ENCODE measurements at regions not wholly inside any gene's neighbourhood (a gene's known extent, or its start where the extent isn't known, plus 50 kb on each side); places are given as distances from the start of the nearest gene placed in this dataset.

DNA sequence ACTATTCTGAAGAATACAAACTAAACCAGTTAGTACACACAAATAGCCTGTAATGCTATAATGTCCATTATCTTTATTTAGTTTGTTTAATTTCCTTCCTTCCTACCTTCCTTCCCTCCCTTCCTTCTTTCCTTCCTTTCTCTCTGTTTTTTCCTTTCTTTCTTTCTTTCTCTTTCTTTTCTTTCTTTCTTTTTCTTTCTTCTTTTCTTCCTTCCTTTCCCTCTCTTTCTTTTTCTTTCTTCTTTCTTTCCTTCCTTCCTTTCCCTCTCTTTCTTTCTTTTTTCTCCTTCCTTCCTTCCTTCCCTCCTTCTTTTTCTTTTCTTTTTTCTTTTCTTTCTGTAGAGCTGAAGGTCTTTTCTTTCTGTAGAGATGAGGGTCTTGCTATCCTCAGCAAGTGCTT is 131.2 kb downstream of the TMEM30B start:
- DNase-seq (ENCODE audit: low spot score) (no peak), ATAC-seq (ENCODE audit: insufficient number of reproducible peaks, low FRiP score, low read depth) (no peak)
- Histone ChIP-seq H3K4me1 (ENCODE audit: control insufficient read depth in 1 of 2, low read depth in 2 of 2) (peaks cover 34 to 87% of the 10 kb centered on the region in 2 donors), H3K27ac (peak overlapping the region; percentile 87 to 91), H3K4me3 (no peak overlapping the region), H3K36me3 (no peaks in the 10 kb centered on the region), H3K27me3 (replicated peaks; ENCODE audit: insufficient read depth) (no peaks in the 10 kb centered on the region), H3K9me3 (no peaks in the 10 kb centered on the region)
- TF ChIP-seq, protein P1, sequence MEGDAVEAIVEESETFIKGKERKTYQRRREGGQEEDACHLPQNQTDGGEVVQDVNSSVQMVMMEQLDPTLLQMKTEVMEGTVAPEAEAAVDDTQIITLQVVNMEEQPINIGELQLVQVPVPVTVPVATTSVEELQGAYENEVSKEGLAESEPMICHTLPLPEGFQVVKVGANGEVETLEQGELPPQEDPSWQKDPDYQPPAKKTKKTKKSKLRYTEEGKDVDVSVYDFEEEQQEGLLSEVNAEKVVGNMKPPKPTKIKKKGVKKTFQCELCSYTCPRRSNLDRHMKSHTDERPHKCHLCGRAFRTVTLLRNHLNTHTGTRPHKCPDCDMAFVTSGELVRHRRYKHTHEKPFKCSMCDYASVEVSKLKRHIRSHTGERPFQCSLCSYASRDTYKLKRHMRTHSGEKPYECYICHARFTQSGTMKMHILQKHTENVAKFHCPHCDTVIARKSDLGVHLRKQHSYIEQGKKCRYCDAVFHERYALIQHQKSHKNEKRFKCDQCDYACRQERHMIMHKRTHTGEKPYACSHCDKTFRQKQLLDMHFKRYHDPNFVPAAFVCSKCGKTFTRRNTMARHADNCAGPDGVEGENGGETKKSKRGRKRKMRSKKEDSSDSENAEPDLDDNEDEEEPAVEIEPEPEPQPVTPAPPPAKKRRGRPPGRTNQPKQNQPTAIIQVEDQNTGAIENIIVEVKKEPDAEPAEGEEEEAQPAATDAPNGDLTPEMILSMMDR (IDR thresholded peaks at IDR 0.05): no peak

DNA sequence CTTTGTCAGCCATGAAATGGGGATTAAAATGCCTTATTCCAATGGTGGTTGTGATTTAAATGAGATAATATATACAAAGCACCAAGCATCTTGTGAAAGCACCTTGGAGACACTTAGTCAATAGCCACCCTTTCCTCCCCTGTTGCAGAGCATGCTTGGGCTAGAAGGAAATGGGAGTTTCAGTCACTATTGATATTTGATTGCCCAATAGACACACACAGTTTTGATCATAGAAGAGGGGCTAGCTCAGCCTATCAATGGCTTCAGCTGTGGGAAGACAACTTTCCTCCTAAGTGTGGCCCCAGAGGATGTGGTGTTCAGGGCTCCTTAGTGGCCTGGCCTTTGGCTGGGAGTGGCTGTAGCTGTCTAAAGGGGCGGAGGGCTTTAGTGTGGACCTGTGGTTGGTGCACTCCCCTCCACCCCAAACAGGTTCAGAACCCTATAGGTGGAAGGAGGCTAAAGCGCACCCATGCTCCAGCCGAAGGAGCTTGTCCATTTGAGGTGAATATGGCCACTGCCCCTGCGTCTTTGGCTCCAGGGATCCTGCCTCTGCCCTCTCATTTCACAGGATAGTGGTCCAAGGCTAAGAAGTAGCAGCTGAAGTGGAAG is 132.3 kb downstream of the TMEM30B start:
- Histone ChIP-seq H3K27ac (peak overlapping the region; percentile 87 to 91), H3K9me3 (no peaks in the 10 kb centered on the region), H3K4me3 (no peak overlapping the region), H3K4me1 (ENCODE audit: control insufficient read depth in 1 of 2, low read depth in 2 of 2) (peaks cover 30 to 86% of the 10 kb centered on the region in 2 donors), H3K27me3 (replicated peaks; ENCODE audit: insufficient read depth) (no peaks in the 10 kb centered on the region), H3K36me3 (no peaks in the 10 kb centered on the region)
- ATAC-seq (ENCODE audit: insufficient number of reproducible peaks, low FRiP score, low read depth) (no peak), DNase-seq (ENCODE audit: low spot score) (no peak)
- TF ChIP-seq, protein P1 (IDR thresholded peaks at IDR 0.05): no peak

DNA sequence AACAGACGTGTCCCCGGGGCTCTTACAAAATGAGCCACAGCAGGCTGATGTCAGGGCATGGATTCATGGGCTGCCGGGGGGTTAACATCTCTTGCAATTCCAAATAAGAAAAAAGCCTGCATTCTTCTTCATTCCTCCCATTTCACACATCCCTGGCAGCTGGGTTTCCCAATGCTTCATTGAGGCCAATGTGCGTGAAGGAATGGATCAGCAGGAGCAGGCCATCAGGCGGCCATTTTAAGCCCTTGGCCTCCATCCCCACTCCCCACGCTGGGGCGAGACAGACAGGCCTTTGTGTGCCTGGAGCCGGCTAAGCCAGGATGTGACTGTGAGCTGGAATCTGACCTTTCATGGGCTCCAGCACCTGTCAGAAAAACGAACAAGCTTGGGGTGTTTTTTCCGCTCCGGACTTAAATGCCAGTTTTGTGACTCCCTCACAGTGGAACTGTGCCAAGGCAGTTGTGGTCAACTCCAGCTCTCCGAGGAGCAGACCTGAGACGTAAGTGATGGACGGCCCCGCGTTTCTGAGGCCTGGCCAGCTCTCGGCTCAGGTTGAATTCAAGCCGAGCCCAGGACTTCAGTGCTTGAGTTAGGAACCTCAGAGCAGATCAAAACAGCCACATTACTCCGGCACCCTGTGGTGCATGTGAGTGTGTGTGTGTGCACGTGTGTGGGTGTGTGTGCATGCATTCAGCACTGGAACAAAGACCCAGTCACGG is 133.1 kb downstream of the TMEM30B start:
- Histone ChIP-seq H3K27me3 (replicated peaks; ENCODE audit: insufficient read depth) (no peaks in the 10 kb centered on the region), H3K4me3 (no peak overlapping the region), H3K4me1 (ENCODE audit: control insufficient read depth in 1 of 2, low read depth in 2 of 2) (peaks cover 28 to 77% of the 10 kb centered on the region in 2 donors), H3K36me3 (no peaks in the 10 kb centered on the region), H3K9me3 (no peaks in the 10 kb centered on the region), H3K27ac (peak overlapping the region; percentile 87 to 91)
- peak; percentile 59 for DNase-seq (ENCODE audit: low spot score)
- no peak for ATAC-seq (ENCODE audit: insufficient number of reproducible peaks, low FRiP score, low read depth)
- TF ChIP-seq, protein P1 (IDR thresholded peaks at IDR 0.05): no peak

DNA sequence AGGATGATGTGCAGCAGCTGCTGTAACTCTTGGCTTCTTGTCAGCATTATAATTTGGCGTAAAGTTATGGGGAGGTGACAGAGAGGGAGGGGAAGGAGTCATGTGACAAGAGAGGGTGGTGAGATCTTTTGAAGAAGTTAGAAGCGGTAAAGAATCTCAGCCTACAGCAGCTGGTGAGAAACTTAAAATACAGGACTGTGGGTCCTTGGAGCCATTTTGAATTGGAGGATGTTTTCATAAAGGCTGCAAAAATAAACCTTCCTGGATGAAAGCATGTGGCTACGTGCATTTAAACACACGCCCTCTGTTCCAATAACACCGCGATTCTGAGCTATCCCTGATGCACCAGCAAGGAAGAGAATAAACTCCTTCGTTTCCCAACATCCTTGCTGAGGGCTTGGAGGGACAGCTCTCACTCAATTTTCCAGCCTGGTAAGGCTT is 133.7 kb downstream of the TMEM30B start:
- no peaks in the 10 kb centered on the region for H3K27me3 ChIP-seq (replicated peaks; ENCODE audit: insufficient read depth)
- H3K4me1 ChIP-seq (ENCODE audit: control insufficient read depth in 1 of 2, low read depth in 2 of 2): peaks cover 28 to 72% of the 10 kb centered on the region in 2 donors
- DNase-seq (ENCODE audit: low spot score) (no peak), ATAC-seq (ENCODE audit: insufficient number of reproducible peaks, low FRiP score, low read depth) (no peak)
- peak overlapping the region; percentile 87 to 91 for H3K27ac ChIP-seq
- TF ChIP-seq, protein P1 (IDR thresholded peaks at IDR 0.05): no peak
- no peak overlapping the region for H3K4me3 ChIP-seq
- no peaks in the 10 kb centered on the region for H3K36me3 ChIP-seq
- H3K9me3 ChIP-seq: no peaks in the 10 kb centered on the region

DNA sequence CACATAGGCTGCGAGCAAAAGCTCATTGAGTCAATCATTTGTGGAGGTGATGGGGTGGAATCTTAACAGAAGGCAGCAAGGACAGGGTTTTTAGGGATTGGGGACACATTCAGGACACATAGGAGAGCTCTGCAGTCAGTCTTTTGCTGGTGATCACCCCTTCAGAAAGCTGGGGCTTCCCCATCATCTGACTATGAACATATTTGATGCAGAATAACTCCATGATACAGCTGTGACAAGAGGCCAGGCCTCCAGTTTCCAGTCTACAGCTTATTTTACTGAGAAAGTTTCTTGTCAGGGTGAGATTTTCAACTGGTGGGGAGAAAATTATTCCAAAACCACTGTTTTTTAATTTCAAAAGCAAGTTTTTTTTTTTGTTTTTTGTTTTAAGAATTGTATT is 134.2 kb downstream of the TMEM30B start:
- Histone ChIP-seq H3K4me1 (ENCODE audit: control insufficient read depth in 1 of 2, low read depth in 2 of 2) (peaks cover 28 to 69% of the 10 kb centered on the region in 2 donors), H3K4me3 (no peak overlapping the region), H3K9me3 (no peaks in the 10 kb centered on the region), H3K27ac (peak overlapping the region; percentile 87 to 91), H3K36me3 (no peaks in the 10 kb centered on the region), H3K27me3 (replicated peaks; ENCODE audit: insufficient read depth) (no peaks in the 10 kb centered on the region)
- DNase-seq (ENCODE audit: low spot score): no peak
- ATAC-seq (ENCODE audit: insufficient number of reproducible peaks, low FRiP score, low read depth): no peak
- TF ChIP-seq, protein P1 (IDR thresholded peaks at IDR 0.05): no peak

All from thoracic aorta (tissue), 2 donors.